Activated CD4-positive, alpha-beta T cell treated with anti-CD3 and anti-CD28 coated beads, Interleukin-2, Interleukin-4, amounts not matched to agents 100 ng/mL and 50 ng/mL, durations not matched to agents 16 hours and 8 hours (primary cell): ENCODE measurements at regions not wholly inside any gene's neighbourhood (a gene's known extent, or its start where the extent isn't known, plus 50 kb on each side); places are given as distances from the start of the nearest gene placed in this dataset.
"Not testable (repeated sequence)": the region's sequence is repeated elsewhere in the genome, so short reads cannot be mapped to it uniquely, and the experiment has no call there.

Source experiments
- DNase-seq: peaks from one replicate; pipeline ENCODE4 v3.0.0-alpha.2; 2020; ENCODE audit warnings: low spot score

DNA sequence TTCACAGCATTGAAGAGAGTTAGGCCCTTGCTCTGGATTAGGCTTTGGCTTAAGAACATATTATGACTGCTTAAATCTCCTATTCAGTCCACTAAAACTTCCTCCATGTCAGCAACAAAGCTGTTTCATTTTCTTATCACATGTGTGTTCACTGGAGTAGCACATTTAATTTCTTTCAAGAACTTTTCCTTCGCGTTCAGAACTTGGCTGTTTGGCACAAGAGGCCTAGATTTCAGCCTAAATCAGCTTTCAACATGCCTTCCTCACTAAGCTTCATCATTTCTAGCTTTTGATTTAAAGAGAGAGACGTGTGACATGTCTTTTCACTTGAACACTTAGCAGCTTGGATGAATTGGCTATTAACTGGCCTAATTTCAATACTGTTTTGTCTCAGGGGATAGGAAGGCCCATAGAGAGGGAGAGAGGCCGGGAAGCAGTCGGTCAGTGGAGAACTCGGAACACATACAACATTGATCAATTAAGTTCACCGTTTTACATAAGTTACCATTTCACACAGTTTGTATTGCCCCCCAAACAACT, 885.2 kb upstream of the AUTS2 start:
- no peak for DNase-seq

DNA sequence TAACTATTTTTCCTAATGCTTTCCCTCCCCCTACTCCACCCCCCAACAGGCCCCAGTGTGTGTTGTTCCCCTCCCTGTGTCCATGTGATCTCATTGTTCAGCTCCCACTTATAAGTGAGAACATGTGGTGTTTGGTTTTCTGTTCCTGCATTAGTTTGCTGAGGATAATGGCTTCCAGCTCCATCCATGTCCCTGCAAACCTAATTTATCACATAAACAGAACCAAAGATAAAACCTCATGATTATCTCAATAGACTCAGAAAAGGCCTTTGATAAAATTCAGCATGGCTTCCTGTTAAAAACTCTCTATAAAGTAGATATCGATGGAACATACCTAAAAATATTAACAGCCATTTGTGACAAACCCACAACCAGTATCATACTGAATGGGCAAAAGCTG, 884.1 kb upstream of the AUTS2 start:
- not testable (repeated sequence) for DNase-seq

DNA sequence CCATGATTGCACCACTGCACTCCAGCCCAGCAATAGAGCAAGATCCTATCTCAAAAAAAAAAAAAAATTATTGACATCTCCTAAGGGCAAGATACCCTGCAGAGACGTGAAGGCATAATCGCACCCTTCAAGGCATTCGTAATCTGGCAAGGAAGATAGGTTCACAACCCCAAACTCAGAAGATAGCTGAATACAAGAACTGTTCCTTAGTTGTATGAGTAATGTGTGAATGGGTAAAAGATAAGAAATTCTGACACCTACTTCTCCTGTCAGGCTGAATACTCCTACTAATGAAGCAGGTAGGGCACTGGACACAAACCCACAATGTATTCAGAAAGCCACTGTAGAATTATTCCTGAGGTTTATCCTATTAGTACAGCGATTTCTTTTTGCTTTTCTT, 882.4 kb upstream of the AUTS2 start:
- no peak for DNase-seq

DNA sequence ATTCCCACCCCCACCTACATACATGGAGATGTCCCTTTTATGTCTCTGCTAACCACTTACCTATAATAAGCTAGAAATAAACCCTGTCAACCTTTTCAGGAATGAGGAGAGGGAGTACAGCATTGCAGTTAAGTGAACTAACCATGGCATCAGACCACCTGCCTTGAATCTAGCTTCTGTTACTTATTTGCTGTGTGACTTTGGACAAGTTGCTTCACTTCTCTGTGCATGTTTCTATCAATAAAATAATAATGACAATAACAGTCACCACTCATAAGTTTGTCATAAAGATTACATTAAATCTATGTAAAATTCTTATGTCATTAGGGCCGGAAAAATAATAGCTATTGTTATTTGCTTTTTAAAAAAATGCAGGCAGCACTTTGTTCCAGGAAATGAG, 881.1 kb upstream of the AUTS2 start:
- DNase-seq, result no peak

DNA sequence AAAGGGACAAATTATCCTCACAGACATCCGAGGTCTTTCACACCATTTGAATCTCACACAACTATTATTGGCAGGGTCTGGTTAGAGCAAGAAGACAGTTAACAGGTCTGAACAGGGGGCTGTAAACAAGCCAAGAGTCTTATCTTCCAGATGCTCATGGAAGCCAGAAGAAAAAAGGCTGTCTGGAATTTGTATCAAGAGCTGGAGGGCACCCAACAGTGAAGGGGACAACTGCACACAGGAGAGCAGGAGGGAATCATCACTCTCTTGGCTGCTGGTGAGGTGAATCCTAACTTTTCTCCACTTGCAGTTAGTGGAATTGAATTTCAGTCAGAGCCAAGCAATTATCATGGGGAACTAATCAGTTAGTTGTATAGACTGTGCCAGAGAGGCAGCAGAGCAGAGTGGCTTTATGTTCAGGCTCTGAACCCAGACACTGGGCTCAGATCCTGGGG, 880.2 kb upstream of the AUTS2 start:
- DNase-seq, result no peak

DNA sequence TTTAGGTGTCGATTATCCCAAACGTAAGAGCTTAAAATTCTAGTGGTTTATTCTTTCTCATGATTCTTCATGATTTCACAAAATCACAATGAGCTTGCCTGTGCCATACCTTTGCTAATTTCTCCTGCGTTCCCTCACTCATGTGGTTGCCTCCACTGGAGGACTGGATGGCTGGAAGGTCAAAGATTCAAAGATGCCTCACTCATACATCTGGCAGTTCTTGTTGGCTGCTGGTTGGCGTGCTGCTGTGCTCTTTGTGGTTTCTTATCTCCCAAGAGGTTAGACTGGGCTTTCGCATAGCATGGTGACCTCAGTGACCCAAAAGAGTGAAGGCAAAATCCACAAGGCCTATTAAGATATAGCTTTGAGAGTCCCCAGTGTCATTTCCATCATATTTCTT, 877.6 kb upstream of the AUTS2 start:
- DNase-seq, result no peak

DNA sequence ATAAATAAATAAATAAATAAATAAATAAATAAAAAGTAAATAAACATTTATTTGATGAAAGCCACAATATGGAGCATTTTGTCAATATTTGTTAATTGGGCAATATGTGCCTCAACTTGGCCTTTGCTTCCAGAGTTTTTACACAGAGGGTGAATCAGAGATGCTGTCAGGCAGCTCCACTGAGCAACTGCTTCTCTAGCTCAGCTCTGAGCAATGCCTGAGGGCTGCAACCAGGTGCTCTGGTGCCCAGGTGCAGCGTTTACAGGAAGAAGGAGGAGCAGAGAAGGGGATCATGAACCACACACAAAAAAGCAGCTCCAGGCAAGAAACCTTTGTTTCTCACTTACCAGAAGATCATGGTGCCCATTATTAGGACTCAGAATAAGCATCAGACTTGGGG, 876.2 kb upstream of the AUTS2 start:
- no peak for DNase-seq

DNA sequence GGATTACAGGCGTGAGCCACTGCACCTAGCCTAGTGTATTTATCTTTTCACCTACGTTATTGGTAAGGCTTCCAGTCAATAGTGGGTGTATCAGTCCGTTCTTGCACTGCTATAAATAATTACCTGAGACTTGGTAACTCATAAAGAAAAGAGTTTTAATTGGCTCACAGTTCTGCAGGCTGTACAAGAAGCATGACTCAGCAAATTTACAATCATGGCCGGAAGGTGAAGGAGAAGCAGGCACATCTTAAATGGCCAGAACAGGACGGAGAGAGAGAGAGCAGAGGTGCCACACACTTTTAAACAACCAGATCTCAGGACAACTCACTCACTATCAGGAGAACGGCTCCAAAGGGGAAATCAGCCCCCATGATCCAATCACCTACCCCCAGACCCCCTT, 873.3 kb upstream of the AUTS2 start:
- no peak for DNase-seq

DNA sequence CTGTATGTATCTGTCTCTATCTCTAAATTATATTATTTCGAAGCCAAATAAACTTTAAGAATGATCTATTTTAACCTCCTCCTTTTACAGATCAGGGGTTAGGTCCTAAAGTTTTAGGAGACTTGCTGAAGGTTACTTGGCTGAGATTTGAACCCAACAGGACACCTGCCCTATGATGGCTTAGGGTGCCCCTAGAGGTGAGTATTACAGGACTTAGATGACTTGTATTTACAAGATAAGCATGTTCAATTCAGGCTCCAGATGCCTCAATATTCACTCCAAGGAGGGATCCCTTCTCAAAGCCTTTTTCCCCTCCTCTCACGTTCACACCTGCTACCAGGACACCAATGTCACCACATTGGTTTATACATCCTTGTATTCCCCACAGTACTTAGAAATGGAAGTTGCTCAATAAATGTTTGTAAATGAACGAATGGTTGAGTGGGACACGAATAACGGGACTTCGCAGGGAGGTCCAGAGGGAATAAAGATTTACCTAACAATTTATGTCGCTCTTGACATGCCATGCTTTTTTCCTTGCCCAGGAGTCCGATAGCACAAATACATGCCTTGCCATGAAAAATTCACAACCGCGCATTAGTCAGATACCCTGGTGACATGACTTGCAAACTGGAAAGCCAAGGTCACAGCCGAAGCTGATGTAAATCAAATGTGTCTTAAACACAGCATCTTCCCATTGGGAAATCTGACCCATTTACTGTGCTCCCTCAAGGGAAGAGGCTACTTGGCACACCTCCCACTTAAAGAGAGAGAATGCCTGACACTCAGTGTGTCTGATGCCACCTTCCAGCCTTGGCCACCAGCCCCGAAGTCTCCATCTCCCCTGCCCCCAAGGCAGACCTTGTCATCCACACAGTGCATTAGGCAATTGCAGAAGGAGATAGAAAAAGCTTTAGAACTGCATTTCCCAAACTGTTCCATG, 872.2 kb upstream of the AUTS2 start:
- no peak for DNase-seq

DNA sequence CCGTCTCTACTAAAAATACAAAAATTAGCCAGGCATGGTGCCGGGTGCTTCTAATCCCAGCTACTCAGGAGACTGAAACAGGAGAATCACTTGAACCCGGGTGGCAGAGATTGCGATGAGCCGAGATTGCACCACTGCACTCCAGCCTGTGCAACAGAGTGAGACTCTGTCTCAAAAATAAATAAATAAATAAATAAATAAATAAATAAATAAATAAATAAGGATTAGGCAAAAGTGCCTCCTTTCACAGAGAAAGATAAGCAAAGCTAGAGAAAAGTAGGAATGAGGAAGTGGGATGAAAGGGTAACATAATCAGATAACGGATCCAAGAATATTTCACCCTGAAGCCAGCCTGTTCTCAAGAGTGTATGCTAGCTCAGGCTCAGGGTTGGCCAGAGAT, 869.6 kb upstream of the AUTS2 start:
- not testable (repeated sequence) for DNase-seq

DNA sequence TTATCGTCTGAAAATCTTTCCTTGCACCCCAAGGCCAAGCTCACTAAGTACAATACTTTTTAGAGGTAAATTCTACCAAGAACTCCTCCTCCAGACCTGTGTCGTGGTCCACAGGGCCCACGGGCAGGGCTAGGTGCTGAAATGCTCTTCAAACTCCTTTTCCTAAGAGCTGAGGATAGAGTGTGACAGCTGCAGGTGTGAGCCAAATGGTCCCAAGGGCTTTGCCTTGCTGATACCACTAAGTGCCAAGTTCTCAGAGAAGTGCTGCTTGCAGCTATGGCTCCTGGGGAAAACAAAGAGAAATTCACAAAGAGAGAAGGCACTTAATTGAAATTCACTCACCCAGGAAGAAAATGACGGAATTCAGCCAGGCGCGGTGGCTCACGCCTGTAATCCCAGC, 868.9 kb upstream of the AUTS2 start:
- DNase-seq, result no peak

DNA sequence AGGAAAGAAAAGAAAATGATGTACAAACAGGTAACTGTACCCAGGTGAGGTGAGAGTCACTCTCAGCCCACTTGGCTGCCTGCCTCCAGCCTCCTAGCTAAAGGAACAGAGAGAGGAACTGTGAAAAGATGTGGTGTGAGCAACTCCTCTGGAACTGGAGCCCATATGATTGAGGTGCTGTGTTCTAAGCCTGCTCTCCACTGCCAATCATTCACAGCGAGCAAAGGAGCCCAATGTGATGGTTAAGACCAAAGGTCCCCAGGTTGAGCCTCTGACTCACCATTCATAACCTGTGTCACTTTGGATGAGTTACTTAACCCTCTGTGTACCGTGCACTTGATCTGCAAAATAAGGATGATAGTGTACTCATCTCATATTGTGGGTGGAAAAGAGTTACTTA, 868.1 kb upstream of the AUTS2 start:
- DNase-seq, result no peak

DNA sequence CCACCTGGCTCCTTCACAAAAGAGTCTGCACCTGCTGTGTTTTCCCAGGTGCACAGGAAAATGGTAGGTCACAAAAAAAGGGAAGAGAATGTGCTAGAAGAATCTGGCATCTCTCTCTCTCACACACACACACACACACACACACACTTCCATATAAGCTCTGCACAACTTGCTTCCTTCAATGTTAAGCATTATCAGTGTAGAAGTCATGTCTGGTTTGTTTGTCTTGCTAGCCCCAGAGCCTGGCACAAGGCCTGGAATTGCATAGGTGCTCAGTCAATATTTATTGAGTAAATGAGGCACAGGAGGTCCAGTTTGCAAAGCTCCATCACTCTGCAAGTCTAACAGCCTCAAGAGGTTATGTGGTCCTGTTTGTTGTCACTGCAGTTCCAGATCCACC, 867.3 kb upstream of the AUTS2 start:
- DNase-seq, result no peak

DNA sequence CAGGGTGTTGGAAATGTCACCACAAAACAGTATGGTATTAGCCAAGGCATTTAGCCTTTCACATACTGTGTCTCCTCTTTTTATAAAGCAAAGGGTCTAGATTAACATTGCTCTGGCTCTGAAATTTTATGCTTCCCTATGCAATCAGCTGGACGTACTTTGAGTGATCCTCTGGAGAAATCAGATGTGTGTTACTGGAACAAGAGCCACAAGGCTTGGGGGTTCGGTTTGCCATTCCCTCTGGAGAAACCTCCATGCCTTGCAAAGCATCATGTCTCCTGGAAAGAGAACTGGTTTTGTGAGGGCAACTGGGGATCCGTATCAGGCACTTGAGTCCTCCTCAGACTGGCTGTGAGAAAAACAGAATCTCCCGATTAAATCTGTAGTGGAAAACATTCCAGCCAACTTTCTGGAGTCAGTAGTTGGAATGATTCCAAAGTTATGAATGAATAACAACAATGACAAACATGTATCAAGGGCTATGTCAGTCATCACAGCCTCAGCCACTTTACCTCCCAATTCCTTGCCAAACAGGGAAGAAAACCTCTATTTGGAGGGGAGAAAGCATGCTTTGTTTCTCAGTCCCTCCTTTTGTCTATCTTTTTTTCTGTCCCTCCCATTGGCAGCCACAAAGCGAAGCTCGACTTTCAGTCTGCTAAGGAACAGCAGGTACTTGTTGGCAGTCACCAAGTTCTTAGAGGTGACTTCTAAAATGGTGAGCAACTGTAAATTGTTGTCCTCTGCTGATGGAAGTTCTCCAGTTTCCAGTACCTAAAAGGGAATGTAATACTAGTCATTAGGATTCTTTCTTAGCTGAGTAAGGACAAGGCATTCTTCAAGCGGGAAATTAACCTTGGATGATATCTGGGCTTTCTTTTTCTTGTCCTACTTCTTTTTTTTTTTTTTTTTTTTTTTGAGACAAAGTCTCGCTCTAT, 864.8 kb upstream of the AUTS2 start:
- no peak for DNase-seq

DNA sequence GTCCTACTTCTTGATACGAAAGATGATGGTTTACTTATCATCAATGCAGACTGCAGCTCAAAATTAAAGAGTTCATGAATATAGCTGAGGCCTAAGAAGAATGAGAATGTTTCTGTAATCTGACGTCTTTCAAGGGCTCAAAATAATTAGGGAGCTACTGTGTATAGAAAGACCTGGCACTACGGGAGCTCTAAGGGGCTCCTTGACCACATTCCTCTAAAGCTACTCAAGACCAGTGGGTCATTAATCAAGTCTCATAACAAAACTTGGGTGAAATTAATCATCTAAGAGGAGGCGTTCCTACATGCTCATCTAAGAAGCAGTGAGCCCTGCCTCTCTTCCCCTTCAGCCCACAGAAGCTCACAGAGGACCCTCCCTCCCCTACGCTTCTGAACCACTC, 863.8 kb upstream of the AUTS2 start:
- DNase-seq, result no peak

DNA sequence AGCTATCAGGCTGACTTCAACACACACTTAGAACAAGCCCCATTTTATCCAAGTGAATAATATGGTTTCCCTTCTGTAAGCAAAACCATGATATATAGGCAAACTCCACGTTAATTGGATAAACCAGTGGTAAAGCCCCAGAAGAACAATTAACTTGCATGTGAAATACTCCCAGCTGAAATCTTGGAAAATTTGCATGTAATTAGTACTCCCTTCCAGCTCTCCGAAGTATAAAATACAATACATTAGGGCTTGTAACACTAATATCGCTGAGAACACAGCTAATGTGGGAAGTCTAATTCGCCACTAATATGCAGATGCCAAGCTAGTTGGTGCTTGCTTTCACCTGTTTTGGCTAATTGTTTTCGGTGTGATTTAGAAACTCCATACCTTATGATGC, 859.0 kb upstream of the AUTS2 start:
- DNase-seq, result no peak

DNA sequence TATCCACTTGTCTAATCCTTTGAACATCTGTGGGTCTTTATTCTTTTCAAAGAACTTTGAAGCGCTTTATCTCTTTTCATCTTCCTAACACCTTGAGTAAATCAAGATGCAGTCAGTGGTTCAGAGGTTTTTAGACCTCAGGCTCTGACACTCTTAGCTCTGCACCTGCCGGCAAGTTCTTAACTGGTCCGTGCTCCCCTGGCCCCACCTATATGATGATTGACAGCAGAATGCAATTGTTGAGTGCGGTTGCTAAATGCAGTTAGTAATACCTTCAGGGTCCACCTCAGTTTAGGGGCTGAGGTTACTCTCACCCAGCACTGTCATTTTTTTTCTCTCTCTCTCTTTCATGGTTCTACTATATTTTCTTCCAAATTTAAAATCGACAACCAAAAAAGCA, 854.2 kb upstream of the AUTS2 start:
- no peak for DNase-seq

DNA sequence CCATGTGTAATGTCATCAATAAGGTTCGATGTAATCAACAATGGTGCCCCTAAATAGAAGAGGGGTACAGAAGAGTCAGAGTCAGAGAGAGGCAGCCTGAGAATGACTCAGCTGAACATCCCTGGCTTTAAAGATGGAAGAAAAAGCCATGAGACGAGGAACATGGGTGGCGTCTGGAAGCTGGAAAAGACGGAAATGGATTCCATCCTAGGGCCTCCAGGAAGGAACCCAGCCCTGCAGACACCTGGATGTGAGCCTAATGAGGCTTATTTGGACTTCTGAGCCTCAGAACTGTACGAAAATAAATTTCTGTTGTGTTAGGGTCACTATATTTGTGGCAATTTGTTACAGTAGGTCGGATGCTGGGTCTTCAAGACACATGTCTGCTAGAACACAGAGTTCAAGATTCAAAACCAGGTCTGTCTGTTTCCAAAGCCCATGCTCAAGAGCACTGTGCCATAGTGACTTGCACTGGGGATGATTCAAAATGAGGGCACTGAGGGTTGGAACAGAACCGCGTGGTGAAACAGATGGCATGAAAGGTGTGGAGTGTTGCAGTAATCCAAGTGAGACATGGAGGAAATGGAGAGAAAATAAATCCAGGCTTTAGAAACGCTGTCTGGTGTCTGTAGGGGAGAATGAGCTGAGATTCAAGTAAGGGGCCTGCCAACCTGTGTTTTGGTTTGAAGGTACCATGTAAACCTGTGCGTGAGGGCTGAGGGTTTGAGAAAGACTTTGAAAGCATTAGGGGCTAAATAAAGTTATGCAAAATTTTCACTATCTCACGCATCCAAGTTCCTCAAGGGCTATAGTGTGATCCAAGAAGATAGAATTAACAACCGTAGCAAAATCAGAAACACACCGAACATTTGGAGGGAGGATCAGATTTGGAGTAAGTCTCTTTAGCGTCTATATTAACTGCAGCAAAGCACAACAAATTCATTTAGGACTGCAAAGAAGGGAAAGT, 849.1 kb upstream of the AUTS2 start:
- no peak for DNase-seq

DNA sequence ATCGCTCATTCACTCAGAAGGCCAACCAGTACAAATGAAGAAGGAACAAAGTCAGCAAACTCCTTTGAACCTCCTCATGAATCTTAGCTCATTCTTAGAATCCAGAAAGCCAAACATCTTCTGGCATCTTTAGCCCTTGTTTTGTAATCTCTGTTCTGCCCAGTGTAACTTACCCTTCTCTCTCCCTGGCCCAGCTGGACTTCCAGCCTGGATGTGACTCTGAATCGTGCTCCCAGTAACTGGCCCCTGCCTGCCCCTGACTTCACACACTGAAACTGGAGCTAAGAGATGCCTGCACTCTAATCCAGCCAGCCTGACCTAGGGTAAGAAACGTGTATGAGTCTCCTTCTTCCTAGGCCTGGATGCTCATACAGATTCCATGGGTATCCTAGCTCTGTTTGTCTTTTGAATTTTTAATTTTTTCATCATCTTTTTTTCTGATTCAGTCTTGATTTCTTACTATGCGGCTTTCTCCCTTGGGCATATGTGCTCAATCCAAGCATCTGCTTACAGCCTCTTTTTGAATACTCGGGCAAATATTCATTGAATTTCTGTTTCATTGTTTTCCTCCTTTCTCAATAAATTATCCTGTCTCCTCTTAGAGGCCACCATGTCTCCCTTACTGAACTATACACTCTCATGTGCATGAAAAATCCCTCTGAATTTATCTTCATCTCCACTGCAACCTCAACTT, 845.6 kb upstream of the AUTS2 start:
- no peak for DNase-seq

DNA sequence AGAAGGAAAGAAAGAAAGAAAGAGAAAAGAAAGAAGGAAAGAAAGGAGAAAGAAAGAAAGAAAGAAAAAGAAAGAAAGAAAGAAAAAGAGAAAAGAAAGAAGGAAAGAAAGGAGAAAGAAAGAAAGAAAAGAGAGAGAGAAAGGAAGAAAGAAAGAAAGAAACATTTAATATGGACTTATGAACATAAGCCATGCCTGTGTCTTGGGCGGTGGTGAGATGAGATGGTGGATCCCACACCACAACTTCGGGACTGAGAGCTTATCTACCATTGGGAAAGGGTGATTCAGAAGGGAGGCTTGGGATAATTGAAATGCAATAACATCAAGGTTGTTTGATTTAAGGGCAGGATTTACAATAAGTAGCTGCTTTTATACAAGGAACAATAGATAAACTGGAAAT, 843.9 kb upstream of the AUTS2 start:
- DNase-seq, result no peak

DNA sequence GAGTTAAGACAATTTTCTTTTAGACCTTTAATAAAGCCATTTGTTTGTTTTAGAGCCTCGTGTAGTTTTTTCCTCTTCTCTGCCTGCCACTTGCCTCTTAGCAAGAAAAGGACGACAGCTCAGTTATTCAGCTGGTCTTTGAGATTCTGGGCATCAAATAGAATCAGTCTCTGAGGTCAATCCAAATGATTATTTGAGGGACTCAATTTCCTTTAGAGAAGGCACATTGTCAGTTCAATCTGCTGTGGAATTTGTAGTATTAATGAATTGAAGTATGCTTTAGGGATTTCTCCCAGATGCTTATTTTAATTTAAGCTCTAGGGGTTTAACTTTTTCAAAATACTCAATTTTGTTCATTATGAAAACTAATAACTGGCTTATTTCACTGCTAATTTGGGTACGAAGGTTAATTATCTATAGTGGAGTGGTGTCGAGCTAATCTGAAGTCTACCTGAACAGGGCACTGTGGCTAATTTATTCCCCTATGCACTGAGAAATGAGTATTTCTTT, 841.2 kb upstream of the AUTS2 start:
- no peak for DNase-seq
